Peyer's patch (tissue), 4 donors: ENCODE measurements at regions not wholly inside any gene's neighbourhood (a gene's known extent, or its start where the extent isn't known, plus 50 kb on each side); places are given as distances from the start of the nearest gene placed in this dataset.

ENCODE experiments used
- CTCF ChIP-seq, 6 experiments: fragments of 450-650 bp in 4 of 6; fragments of 200-600 bp in 2 of 6; sonication (generic) in 1 of 6; IDR thresholded peaks; one replicate each; pipeline ENCODE4 v1.5.1; 2017 to 2019; ENCODE audit warnings: antibody characterized with exemption in 6 of 6, mild to moderate bottlenecking in 3 of 6, moderate library complexity in 1 of 6
- POLR2A ChIP-seq, 2 donors: fragments of 450-650 bp; IDR thresholded peaks; one replicate each; pipeline ENCODE4 v1.5.1; 2017; ENCODE audit warnings: antibody characterized with exemption in 2 of 2, mild to moderate bottlenecking in 2 of 2, moderate library complexity in 2 of 2

DNA sequence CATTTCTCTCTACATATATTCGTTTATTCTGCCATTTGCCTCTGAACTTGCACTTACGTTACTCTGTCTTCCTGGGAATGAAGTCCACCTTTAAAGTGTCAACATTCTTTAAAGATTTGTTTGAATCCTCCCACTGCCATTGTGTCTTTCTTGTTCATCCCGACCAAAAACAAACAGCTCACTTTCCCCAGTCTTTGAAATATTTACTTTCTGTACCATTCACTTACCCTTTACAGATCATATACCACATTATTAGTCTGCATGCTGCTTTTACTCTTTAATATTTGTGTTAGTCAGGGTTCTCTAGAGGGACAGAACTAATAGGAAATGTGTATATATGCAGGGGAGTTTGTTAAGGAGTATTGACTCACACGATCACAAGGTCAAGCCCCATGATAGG is 176.6 kb upstream of the STARD13 start:
- TF ChIP-seq CTCF (IDR thresholded peaks at IDR 0.05) (no peak), POLR2A (IDR thresholded peaks at IDR 0.05) (no peak)
